22Rv1 (cell line): ENCODE measurements at regions not wholly inside any gene's neighbourhood (a gene's known extent, or its start where the extent isn't known, plus 50 kb on each side); places are given as distances from the start of the nearest gene placed in this dataset.

ENCODE experiments used
- CTCF ChIP-seq: fragments of 450-650 bp; IDR thresholded peaks from 2 replicates; pipeline ENCODE4 v1.5.1; 2017; ENCODE audit warnings: mild to moderate bottlenecking
- ZFX ChIP-seq: fragments of 450-650 bp; IDR thresholded peaks from 2 replicates; pipeline ENCODE4 v1.6.1; 2017; ENCODE audit warnings: antibody characterized with exemption, borderline replicate concordance

GRCh38 chr14:55758796-55759195 lies 178.8 kb downstream of the KTN1 start:
- TF ChIP-seq CTCF, result no peak
- TF ChIP-seq ZFX, result no peak
